ENCODE measurements at regions not wholly inside any gene's neighbourhood (a gene's known extent, or its start where the extent isn't known, plus 50 kb on each side); places are given as distances from the start of the nearest gene placed in this dataset.

DNA sequence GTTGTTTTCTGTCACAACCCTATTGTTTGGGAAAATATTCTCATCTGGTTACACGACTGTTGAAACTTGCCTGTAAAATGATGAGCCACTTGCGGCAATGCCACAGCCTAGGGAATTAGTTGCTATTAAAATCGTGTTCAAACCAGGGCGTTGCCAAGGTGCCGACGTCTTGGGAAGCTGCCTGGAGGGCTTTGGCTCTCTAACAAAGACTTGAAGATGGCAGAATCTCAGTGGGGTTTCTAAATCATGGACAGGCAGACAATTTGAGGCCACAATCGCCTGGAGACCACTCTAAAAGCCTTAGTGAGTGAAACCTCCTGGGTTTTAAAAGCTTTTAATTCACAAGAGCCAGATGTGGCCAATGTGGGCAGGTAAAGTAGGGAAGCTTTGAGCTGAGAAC is 117.2 kb upstream of the BMAL1 start:
- no peaks in the 10 kb centered on the region for H3K79me2 ChIP-seq
- H3K4me3 ChIP-seq (ENCODE audit: low read depth, low read length) = no peak overlapping the region
- H3K4me2 ChIP-seq (ENCODE audit: low read length) = no peak overlapping the region
- H3K27ac ChIP-seq = no peak overlapping the region
- no peak overlapping the region for H2AFZ ChIP-seq
- TF ChIP-seq, protein P1, sequence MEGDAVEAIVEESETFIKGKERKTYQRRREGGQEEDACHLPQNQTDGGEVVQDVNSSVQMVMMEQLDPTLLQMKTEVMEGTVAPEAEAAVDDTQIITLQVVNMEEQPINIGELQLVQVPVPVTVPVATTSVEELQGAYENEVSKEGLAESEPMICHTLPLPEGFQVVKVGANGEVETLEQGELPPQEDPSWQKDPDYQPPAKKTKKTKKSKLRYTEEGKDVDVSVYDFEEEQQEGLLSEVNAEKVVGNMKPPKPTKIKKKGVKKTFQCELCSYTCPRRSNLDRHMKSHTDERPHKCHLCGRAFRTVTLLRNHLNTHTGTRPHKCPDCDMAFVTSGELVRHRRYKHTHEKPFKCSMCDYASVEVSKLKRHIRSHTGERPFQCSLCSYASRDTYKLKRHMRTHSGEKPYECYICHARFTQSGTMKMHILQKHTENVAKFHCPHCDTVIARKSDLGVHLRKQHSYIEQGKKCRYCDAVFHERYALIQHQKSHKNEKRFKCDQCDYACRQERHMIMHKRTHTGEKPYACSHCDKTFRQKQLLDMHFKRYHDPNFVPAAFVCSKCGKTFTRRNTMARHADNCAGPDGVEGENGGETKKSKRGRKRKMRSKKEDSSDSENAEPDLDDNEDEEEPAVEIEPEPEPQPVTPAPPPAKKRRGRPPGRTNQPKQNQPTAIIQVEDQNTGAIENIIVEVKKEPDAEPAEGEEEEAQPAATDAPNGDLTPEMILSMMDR (IDR thresholded peaks at IDR 0.05) = no peak
- H3K27me3 ChIP-seq (ENCODE audit: control insufficient read depth, insufficient read depth, low read length) = no peaks in the 10 kb centered on the region
- no peak overlapping the region for H3K9ac ChIP-seq
- no peaks in the 10 kb centered on the region for H3K36me3 ChIP-seq (ENCODE audit: control insufficient read depth, insufficient read depth, low read length)
- no peaks in the 10 kb centered on the region for H3K4me1 ChIP-seq
- no peaks in the 10 kb centered on the region for H3K9me3 ChIP-seq (ENCODE audit: control insufficient read depth, low read length)

DNA sequence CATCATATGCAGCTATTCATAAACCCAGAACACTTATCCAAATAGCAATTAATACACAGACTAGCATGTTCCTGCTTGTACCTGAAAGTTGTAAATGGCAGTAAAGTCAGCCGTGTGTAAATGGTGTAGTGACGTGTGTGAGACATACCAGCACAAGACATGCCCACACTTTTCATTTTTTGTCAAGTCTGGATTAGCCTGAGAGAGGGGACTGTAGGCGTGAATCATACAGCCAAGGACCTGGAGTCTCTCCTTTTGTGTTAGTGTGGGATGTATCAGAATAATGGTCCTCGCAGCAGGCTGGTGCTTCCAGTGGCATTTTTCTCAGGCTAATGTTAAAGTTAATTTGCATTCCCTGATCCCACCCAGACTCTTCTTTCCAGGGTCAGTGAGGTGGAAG is 116.8 kb upstream of the BMAL1 start:
- Histone ChIP-seq H3K79me2 (no peaks in the 10 kb centered on the region), H3K36me3 (ENCODE audit: control insufficient read depth, insufficient read depth, low read length) (no peaks in the 10 kb centered on the region), H3K4me2 (ENCODE audit: low read length) (no peak overlapping the region), H3K4me3 (ENCODE audit: low read depth, low read length) (no peak overlapping the region), H3K9me3 (ENCODE audit: control insufficient read depth, low read length) (no peaks in the 10 kb centered on the region), H3K9ac (no peak overlapping the region), H3K4me1 (no peaks in the 10 kb centered on the region), H3K27ac (no peak overlapping the region), H2AFZ (no peak overlapping the region), H3K27me3 (ENCODE audit: control insufficient read depth, insufficient read depth, low read length) (no peaks in the 10 kb centered on the region)
- TF ChIP-seq, protein P1 (IDR thresholded peaks at IDR 0.05) = no peak

DNA sequence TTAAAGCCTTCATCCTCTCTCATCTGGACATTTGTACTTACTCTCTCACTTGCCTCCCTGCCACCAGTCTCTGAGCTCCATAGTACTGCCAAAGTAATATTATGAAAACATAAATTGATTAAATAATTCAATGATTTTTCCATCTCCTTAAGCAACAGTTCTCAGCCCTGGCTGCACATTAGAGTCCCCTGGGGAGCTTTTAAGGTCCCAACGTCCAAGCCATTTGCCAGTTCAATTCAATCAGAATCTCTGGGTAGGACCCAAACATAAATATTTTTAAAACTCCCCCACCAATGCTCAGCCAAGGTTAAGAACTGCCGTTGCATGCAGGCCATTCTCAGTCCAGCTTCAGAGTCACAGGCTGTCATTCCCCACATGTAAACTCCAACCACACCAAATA is 114.4 kb upstream of the BMAL1 start:
- no peak overlapping the region for H2AFZ ChIP-seq
- no peaks in the 10 kb centered on the region for H3K9me3 ChIP-seq (ENCODE audit: control insufficient read depth, low read length)
- TF ChIP-seq, protein P1 (IDR thresholded peaks at IDR 0.05) = no peak
- no peaks in the 10 kb centered on the region for H3K36me3 ChIP-seq (ENCODE audit: control insufficient read depth, insufficient read depth, low read length)
- H3K27me3 ChIP-seq (ENCODE audit: control insufficient read depth, insufficient read depth, low read length) = no peaks in the 10 kb centered on the region
- no peak overlapping the region for H3K9ac ChIP-seq
- no peaks in the 10 kb centered on the region for H3K4me1 ChIP-seq
- H3K27ac ChIP-seq = no peak overlapping the region
- no peaks in the 10 kb centered on the region for H3K79me2 ChIP-seq
- no peak overlapping the region for H3K4me3 ChIP-seq (ENCODE audit: low read depth, low read length)
- no peak overlapping the region for H3K4me2 ChIP-seq (ENCODE audit: low read length)

DNA sequence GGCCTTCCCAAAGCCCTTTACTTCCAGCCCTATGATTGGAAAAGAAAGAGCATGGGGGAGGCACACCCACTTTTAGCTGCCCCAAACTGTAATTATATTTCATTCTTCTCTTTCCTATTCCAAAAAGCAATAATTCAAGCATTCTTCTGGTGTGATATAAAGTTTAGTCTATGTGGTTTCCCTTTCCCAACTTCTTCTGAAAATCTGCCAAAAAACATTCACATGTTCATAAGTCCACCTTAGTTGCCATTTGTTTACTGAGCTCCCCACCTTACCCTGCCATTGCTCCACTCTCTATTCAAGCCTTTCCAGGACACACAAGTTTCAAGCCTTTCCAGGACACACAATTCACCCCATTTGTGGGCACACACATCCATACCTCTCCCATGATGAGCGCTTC is 111.6 kb upstream of the BMAL1 start:
- no peaks in the 10 kb centered on the region for H3K9me3 ChIP-seq (ENCODE audit: control insufficient read depth, low read length)
- TF ChIP-seq, protein P1 (IDR thresholded peaks at IDR 0.05) = no peak
- no peak overlapping the region for H3K27ac ChIP-seq
- no peaks in the 10 kb centered on the region for H3K4me1 ChIP-seq
- no peak overlapping the region for H3K9ac ChIP-seq
- H3K4me3 ChIP-seq (ENCODE audit: low read depth, low read length) = no peak overlapping the region
- H2AFZ ChIP-seq = no peak overlapping the region
- no peak overlapping the region for H3K4me2 ChIP-seq (ENCODE audit: low read length)
- no peaks in the 10 kb centered on the region for H3K79me2 ChIP-seq
- H3K27me3 ChIP-seq (ENCODE audit: control insufficient read depth, insufficient read depth, low read length) = no peaks in the 10 kb centered on the region
- H3K36me3 ChIP-seq (ENCODE audit: control insufficient read depth, insufficient read depth, low read length) = no peaks in the 10 kb centered on the region

DNA sequence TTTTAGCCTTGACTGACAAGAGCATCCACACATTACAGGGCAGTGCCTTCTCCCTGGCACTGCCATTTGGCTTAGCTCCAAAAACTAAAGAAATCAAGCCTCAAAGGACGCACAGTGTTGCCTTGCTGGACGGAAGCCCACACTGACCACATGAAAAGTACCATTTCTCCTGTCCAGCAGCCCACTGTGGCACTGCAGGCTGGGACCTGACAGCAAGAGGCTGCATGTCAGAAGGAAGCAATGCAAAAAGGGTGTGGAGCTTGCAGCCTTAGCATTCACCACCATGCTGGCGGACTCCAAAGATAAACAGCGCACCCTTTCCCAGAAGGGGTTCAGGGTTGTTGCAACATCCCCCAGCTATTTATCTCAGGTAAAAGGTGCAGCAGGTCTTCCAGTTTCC is 109.3 kb upstream of the BMAL1 start:
- H2AFZ ChIP-seq = peak overlapping the region; percentile 17
- no peak overlapping the region for H3K27ac ChIP-seq
- no peaks in the 10 kb centered on the region for H3K4me1 ChIP-seq

More for the DNA sequence above, 109.3 kb upstream of the BMAL1 start:
- no peaks in the 10 kb centered on the region for H3K9me3 ChIP-seq (ENCODE audit: control insufficient read depth, low read length)
- H3K79me2 ChIP-seq = no peaks in the 10 kb centered on the region
- no peak overlapping the region for H3K9ac ChIP-seq
- H3K27me3 ChIP-seq (ENCODE audit: control insufficient read depth, insufficient read depth, low read length) = no peaks in the 10 kb centered on the region
- H3K4me2 ChIP-seq (ENCODE audit: low read length) = no peak overlapping the region
- no peaks in the 10 kb centered on the region for H3K36me3 ChIP-seq (ENCODE audit: control insufficient read depth, insufficient read depth, low read length)
- TF ChIP-seq, protein P1 (IDR thresholded peaks at IDR 0.05) = no peak
- no peak overlapping the region for H3K4me3 ChIP-seq (ENCODE audit: low read depth, low read length)

All from parathyroid adenoma (tissue), 2 donors.